Mesodermal cell (in vitro differentiated cells): ENCODE measurements at regions not wholly inside any gene's neighbourhood (a gene's known extent, or its start where the extent isn't known, plus 50 kb on each side); places are given as distances from the start of the nearest gene placed in this dataset.
"Not testable (repeated sequence)": the region's sequence is repeated elsewhere in the genome, so short reads cannot be mapped to it uniquely, and the experiment has no call there.

Source experiments
- H3K27ac ChIP-seq: 2 replicates; pipeline ENCODE4 v1.7.0; 2013; ENCODE audit warnings: mild to moderate bottlenecking, low read depth, low read length, moderate library complexity; ENCODE audit not compliant: severe bottlenecking
- H3K36me3 ChIP-seq: 2 replicates; pipeline ENCODE4 v1.7.1; 2013; ENCODE audit warnings: mild to moderate bottlenecking, low read length, moderate library complexity; ENCODE audit not compliant: control insufficient read depth, insufficient read depth
- H3K4me1 ChIP-seq: one replicate; pipeline ENCODE4 v1.7.1; 2013; ENCODE audit warnings: mild to moderate bottlenecking, low read length; ENCODE audit not compliant: insufficient read depth, control insufficient read depth, poor library complexity, severe bottlenecking
- H3K4me3 ChIP-seq: 2 replicates; pipeline ENCODE4 v1.7.0; 2013; ENCODE audit warnings: low read length, control low read depth, mild to moderate bottlenecking; ENCODE audit not compliant: insufficient read depth, poor library complexity, severe bottlenecking; ENCODE audit errors: extremely low read depth
- H3K9me3 ChIP-seq: 2 replicates; pipeline ENCODE4 v1.7.1; 2013; ENCODE audit warnings: mild to moderate bottlenecking, low read length, moderate library complexity; ENCODE audit not compliant: control insufficient read depth
- WGBS, 2 experiments: methylation state at CpG; one replicate each; pipeline ENCODE4 v1.1.5; 2013; ENCODE audit warnings: missing lambda C conversion rate in 2 of 2; ENCODE audit not compliant: insufficient coverage in 2 of 2; 5-methylcytosine and 5-hydroxymethylcytosine counted together

DNA sequence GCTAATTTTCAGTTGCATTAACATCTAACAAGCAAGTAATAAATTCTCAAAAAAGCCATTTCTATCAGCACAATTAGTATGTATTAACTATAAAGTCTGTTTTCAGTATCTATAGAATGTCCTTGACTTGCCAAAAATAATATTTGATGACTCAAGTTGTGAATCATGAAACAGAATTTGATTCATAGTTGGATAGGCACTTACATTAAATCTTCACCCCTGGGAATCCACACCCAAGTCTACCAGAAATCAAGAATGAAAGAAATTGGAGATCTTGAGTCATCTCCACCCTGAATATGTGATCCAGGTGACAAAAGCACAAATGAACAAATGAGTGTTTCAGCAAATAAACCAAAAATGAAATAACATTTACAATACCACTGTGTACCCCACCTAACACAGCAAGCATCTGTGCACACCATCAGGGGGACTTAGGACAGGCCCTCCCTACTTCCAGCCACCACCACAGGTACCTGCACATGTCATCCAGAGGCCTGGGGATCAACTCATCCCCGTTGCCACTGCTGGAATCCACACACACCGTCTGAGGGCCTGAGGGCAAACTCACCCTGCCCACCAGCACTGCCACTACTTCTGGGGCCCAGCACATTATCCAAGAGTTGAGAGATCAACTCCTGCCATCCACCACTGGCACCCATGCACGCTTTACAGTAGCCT, 160.1 kb downstream of the MTERF1 start:
- 71 to 94% methylated on average over 2 of the region's 3 CpGs for WGBS, 2 experiments
- Histone ChIP-seq H3K36me3 (no peaks in the 10 kb centered on the region), H3K9me3 (no peaks in the 10 kb centered on the region), H3K4me1 (no peaks in the 10 kb centered on the region), H3K27ac (no peak overlapping the region), H3K4me3 (no peak overlapping the region)

DNA sequence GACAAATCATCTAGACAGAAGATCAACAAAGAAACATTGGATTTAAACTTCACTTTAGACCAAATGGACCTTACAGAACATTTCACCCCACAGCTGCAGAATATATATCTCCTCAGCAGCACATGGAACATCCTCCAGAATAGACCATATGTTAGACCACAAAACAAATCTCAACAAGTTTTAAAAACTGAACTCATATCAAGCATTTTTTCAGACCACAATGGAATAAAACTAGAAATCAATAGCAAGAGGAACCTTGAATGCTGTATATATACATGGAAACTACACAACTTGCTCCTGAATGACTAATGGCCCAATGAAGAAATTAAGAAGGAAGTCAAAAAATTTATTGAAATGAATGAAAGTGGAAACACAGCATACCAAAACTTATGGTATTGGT, 157.7 kb downstream of the MTERF1 start:
- no peak overlapping the region for H3K4me3 ChIP-seq
- no peaks in the 10 kb centered on the region for H3K4me1 ChIP-seq
- no peak overlapping the region for H3K27ac ChIP-seq
- H3K36me3 ChIP-seq: no peaks in the 10 kb centered on the region
- H3K9me3 ChIP-seq: no peaks in the 10 kb centered on the region

DNA sequence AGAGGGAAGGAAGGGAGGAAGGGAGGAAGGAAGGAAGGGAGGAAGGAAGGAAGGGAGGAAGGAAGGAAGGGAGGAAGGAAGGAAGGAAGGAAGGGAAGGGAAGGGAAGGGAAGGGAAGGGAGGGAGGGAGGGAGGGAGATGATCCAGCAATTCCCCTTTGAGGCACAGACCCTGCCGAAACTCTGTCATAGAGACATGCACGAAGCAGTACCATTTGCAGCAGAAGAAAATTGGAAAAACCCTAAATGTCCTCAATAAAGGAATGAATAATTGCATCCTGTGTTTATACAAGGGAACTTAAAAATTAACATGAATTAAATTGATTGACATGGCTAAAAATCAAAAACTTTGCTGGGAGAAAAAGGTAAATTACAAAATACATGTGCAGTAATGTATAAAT, 151.5 kb downstream of the MTERF1 start:
- H3K36me3 ChIP-seq, H3K9me3 ChIP-seq, H3K27ac ChIP-seq, H3K4me3 ChIP-seq, H3K4me1 ChIP-seq: not testable (repeated sequence)
- 100% methylated on average over 1 of the region's 2 CpGs; no CpG with 5 or more reads in 1 of the 2 experiments for WGBS, 2 experiments

DNA sequence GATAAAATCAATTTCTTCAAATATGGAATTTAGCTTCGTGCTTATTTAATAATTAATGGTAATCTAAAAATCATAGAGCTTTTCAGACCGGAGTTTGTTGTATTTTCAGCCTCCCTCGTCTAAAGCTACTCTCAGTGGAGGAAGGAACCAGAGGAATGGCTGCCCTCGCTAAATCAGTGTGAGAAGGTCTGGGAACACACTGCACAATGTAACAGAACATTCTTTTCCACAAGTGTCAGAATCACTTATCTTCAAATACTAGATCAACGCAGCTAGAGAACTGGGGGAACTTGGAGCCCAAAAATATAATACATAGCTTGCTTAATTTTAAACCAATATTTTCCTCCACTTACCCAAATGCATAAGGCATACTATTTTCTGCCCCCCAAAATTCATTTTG, 148.5 kb downstream of the MTERF1 start:
- 90 to 94% methylated on average over 3 of the region's 5 CpGs for WGBS, 2 experiments
- Histone ChIP-seq H3K9me3 (no peaks in the 10 kb centered on the region), H3K36me3 (no peaks in the 10 kb centered on the region), H3K4me3 (no peak overlapping the region), H3K4me1 (no peaks in the 10 kb centered on the region), H3K27ac (no peak overlapping the region)

DNA sequence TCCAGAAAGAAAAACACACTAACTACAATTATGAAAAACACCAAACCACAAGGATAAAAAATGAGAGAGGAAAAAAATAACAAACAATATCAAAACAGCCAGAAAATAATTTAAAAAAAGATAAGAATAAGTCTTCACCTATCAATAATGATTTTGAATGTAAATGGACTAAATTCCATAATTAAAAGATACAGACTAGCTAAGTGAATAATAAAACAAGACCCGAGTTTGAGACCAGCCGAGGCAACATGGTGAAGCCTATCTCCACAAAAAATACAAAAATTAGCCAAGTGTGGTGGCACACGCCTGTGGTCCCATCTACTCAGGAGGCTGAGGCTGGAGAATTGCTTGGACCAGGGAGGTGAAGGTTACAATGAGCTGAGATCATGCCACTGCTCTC, 131.1 kb downstream of the MTERF1 start:
- Histone ChIP-seq H3K36me3 (no peaks in the 10 kb centered on the region), H3K27ac (no peak overlapping the region), H3K4me3 (no peak overlapping the region), H3K4me1 (no peaks in the 10 kb centered on the region), H3K9me3 (no peaks in the 10 kb centered on the region)
- WGBS, 2 experiments: 70 to 90% methylated on average over 2 of the region's 3 CpGs

DNA sequence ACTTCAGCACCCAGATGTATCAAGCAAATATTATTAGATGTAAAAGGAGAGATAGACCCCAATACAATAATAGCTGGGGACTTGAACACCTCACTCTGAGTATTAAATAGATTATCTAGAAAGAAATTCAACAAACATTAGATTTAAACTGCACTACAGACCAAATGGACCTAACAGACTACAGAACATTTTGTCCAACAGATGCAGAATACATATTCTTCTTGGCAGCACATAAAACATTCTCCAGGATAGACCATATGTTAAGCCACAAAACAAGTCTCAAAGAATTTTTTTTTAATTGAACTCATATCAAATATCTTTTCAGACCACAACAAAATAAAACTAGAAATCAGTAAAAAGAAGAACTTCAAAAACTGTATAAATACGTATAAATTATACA, 130.4 kb downstream of the MTERF1 start:
- no CpG with 5 or more reads among the region's 1 CpG for WGBS, 2 experiments
- no peak overlapping the region for H3K27ac ChIP-seq
- H3K9me3 ChIP-seq: no peaks in the 10 kb centered on the region
- H3K4me1 ChIP-seq: no peaks in the 10 kb centered on the region
- H3K36me3 ChIP-seq: no peaks in the 10 kb centered on the region
- no peak overlapping the region for H3K4me3 ChIP-seq

DNA sequence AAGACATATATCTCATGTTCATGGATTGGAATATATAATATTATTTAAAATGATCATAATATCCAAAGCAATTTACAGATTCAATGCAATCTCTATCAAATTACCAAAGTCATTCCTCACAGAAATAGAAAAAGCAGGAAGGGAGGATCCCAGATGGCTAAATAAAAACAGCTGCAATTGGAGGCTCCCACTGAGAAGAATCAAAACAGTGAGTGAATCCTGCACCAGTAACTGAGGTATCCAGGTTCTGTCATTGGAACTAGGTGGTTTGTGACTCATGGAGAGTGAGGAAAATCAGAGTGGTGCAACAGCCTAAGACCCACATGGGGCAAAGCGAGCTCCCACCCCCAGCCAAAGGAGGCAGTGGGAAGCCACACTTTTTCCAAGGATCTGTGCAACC, 128.4 kb downstream of the MTERF1 start:
- Histone ChIP-seq H3K36me3 (no peaks in the 10 kb centered on the region), H3K4me1 (no peaks in the 10 kb centered on the region), H3K27ac (no peak overlapping the region), H3K9me3 (no peaks in the 10 kb centered on the region), H3K4me3 (no peak overlapping the region)
- WGBS, 2 experiments: 75 to 88% methylated on average over 1 of the region's 1 CpG

DNA sequence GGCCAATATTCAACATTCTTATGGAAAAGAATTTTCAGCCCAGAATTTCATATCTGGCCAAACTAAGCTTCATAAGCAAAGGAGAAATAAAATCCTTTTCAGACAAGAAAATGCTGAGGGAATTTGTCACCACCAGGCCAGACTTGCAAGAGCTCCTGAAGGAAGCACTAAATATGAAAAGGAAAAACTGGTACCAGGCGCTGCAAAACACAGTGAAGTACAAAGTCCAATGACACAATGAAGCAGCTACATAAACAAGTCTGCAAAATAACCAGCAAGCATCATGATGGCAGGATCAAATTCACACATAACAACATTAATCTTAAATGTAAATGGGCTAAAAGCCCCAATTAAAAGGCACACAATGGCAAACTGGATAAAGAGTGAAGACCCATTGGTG, 126.2 kb downstream of the MTERF1 start:
- not testable (repeated sequence) for H3K9me3 ChIP-seq, H3K4me1 ChIP-seq, H3K27ac ChIP-seq, H3K36me3 ChIP-seq, H3K4me3 ChIP-seq
- WGBS, 2 experiments: 60 to 86% methylated on average over 1 of the region's 1 CpG

DNA sequence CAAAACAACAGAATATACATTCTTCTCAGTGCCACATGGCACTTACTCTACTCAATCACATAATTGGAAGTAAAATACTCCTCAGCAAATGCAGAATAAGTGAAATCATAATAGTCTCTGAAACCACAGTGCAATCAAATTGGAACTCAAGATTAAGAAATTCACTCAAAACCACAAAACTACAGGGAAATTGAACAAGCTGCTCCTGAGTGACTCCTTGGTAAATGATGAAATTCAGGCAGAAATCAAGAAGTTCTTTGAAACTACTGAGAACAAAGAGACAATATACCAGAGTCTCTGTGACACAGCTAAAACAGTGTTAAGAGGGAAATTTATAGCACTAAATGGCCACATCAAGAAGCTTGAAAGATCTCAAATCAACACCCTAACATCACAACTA, 125.4 kb downstream of the MTERF1 start:
- not testable (repeated sequence) for H3K4me3 ChIP-seq, H3K9me3 ChIP-seq, H3K36me3 ChIP-seq, H3K27ac ChIP-seq, H3K4me1 ChIP-seq

DNA sequence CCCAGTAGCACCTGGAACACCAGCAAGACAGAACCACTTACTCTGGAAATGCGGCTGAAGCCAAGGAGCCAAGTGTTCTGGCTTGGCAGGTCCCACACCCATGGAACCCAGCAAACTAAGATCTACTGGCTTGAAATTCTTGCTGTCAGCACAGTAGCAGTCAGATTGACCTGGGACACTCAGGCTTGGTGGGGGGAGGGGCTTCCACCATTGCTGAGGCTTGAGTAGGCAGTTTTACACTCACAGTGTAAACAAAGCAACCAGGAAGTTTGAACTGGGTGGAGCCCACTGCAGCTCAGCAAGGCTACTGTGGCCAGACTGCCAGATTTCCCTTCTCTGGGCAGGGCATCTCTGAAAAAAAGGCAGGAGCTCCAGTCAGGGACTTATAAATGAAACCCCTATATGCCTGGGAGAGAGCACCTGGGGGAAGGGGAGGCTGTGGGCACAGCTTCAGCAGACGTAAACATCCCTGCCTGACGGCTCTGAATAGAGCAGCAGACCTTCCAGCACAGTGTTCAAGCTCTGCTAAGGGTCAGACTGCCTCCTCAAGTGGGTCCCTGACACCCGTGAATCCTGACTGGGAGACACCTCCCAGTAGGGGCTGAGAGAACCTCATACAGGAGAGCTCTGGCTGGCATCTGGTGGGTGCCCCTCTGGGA, 121.2 kb downstream of the MTERF1 start:
- peaks cover 4% of the 10 kb centered on the region for H3K9me3 ChIP-seq
- H3K4me3 ChIP-seq: no peak overlapping the region
- 89 to 90% methylated on average over 4 of the region's 4 CpGs for WGBS, 2 experiments
- H3K27ac ChIP-seq: no peak overlapping the region
- H3K36me3 ChIP-seq: no peaks in the 10 kb centered on the region
- no peaks in the 10 kb centered on the region for H3K4me1 ChIP-seq

DNA sequence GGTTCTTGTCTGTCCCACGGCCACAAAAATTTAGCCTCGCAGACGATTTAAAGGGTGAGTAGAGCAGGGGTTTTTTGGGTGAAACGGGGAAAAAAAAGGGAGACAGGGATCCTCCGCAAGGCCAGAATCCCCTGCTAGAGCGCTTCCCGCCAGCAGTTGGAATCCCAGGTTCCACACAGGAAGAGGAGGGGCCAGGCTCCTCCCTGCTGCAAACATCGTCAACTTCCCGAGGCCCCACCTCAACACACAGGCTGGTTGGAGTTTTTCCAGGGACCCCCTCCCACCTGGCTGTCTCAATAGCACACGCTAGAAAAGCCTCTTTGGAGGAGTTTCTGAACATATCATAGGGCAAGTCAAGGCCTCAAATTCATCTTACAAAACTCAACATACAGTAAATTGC, 112.7 kb downstream of the MTERF1 start:
- H3K4me3 ChIP-seq: no peak overlapping the region
- no peaks in the 10 kb centered on the region for H3K4me1 ChIP-seq
- 91 to 100% methylated on average over 2 to 7 of the region's 10 CpGs for WGBS, 2 experiments
- no peak overlapping the region for H3K27ac ChIP-seq
- H3K9me3 ChIP-seq: peaks cover 4% of the 10 kb centered on the region
- H3K36me3 ChIP-seq: no peaks in the 10 kb centered on the region
